ENCODE measurements at regions not wholly inside any gene's neighbourhood (a gene's known extent, or its start where the extent isn't known, plus 50 kb on each side); places are given as distances from the start of the nearest gene placed in this dataset.
A peak's percentile ranks its signal among the peaks of the same experiment; 100 is the strongest.

DNA sequence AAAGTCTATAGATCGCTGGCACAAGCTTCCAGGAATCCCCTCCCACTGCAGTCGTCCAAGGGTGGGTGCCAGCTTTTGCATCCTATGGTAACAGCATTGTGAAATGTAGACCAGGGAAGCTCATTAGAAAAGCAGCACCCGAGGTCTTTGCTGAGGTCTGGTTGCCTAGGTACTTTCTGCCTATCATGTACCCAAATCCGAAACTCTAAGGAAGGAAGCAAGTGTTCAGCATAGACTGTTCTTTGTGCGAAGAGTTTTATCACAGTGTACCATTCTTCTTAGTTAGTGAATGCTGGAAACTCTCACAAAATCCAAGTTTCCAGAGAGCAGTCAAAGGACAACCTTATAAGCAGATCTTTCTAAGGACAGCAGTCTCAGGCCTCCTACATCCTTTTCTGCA, 1532.7 kb upstream of the TMEM132C start (continued):
- TF ChIP-seq, protein P1, sequence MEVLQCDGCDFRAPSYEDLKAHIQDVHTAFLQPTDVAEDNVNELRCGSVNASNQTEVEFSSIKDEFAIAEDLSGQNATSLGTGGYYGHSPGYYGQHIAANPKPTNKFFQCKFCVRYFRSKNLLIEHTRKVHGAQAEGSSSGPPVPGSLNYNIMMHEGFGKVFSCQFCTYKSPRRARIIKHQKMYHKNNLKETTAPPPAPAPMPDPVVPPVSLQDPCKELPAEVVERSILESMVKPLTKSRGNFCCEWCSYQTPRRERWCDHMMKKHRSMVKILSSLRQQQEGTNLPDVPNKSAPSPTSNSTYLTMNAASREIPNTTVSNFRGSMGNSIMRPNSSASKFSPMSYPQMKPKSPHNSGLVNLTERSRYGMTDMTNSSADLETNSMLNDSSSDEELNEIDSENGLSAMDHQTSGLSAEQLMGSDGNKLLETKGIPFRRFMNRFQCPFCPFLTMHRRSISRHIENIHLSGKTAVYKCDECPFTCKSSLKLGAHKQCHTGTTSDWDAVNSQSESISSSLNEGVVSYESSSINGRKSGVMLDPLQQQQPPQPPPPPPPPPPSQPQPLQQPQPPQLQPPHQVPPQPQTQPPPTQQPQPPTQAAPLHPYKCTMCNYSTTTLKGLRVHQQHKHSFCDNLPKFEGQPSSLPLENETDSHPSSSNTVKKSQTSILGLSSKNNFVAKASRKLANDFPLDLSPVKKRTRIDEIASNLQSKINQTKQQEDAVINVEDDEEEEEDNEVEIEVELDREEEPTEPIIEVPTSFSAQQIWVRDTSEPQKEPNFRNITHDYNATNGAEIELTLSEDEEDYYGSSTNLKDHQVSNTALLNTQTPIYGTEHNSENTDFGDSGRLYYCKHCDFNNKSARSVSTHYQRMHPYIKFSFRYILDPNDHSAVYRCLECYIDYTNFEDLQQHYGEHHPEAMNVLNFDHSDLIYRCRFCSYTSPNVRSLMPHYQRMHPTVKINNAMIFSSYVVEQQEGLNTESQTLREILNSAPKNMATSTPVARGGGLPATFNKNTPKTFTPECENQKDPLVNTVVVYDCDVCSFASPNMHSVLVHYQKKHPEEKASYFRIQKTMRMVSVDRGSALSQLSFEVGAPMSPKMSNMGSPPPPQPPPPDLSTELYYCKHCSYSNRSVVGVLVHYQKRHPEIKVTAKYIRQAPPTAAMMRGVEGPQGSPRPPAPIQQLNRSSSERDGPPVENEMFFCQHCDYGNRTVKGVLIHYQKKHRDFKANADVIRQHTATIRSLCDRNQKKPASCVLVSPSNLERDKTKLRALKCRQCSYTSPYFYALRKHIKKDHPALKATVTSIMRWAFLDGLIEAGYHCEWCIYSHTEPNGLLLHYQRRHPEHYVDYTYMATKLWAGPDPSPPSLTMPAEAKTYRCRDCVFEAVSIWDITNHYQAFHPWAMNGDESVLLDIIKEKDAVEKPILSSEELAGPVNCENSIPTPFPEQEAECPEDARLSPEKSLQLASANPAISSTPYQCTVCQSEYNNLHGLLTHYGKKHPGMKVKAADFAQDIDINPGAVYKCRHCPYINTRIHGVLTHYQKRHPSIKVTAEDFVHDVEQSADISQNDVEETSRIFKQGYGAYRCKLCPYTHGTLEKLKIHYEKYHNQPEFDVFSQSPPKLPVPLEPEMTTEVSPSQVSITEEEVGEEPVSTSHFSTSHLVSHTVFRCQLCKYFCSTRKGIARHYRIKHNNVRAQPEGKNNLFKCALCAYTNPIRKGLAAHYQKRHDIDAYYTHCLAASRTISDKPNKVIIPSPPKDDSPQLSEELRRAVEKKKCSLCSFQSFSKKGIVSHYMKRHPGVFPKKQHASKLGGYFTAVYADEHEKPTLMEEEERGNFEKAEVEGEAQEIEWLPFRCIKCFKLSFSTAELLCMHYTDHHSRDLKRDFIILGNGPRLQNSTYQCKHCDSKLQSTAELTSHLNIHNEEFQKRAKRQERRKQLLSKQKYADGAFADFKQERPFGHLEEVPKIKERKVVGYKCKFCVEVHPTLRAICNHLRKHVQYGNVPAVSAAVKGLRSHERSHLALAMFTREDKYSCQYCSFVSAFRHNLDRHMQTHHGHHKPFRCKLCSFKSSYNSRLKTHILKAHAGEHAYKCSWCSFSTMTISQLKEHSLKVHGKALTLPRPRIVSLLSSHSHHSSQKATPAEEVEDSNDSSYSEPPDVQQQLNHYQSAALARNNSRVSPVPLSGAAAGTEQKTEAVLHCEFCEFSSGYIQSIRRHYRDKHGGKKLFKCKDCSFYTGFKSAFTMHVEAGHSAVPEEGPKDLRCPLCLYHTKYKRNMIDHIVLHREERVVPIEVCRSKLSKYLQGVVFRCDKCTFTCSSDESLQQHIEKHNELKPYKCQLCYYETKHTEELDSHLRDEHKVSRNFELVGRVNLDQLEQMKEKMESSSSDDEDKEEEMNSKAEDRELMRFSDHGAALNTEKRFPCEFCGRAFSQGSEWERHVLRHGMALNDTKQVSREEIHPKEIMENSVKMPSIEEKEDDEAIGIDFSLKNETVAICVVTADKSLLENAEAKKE (CRISPR knock-in tag; IDR thresholded peaks at IDR 0.05): no peak
- TF ChIP-seq, protein P2, sequence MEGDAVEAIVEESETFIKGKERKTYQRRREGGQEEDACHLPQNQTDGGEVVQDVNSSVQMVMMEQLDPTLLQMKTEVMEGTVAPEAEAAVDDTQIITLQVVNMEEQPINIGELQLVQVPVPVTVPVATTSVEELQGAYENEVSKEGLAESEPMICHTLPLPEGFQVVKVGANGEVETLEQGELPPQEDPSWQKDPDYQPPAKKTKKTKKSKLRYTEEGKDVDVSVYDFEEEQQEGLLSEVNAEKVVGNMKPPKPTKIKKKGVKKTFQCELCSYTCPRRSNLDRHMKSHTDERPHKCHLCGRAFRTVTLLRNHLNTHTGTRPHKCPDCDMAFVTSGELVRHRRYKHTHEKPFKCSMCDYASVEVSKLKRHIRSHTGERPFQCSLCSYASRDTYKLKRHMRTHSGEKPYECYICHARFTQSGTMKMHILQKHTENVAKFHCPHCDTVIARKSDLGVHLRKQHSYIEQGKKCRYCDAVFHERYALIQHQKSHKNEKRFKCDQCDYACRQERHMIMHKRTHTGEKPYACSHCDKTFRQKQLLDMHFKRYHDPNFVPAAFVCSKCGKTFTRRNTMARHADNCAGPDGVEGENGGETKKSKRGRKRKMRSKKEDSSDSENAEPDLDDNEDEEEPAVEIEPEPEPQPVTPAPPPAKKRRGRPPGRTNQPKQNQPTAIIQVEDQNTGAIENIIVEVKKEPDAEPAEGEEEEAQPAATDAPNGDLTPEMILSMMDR (conservative IDR thresholded peaks at IDR 0.05; ENCODE audit: low read depth in 2 of 2): no peak

DNA sequence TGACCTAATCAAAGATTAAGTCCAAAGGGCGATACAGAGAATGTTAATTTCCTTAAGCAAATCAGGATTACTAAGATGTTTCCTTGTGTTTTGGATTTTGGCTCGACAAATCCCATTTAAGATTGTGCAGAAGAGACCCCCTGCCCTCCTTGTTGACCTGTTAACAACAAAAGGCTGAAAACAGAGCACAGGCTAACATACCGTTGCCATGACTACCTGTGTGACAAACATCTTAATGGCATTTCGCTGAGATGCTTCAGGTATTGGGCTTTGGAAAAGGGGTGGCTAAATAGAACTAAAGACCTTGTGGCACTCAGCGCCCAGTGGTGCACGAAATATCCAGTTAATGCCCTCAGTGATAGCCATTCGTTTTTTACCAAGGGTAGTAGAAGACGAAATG, 1532.3 kb upstream of the TMEM132C start:
- ATAC-seq (no peak), DNase-seq (ENCODE audit: low spot score) (peak; percentile 48)
- no peaks in the 10 kb centered on the region for H3K36me3 ChIP-seq (ENCODE audit: insufficient read depth)
- H3F3A ChIP-seq (replicated peaks; ENCODE audit: low read depth): no peaks in the 10 kb centered on the region
- H4K20me1 ChIP-seq (replicated peaks; ENCODE audit: insufficient read depth): no peaks in the 10 kb centered on the region
- no peak overlapping the region for H3K27ac ChIP-seq (ENCODE audit: low read depth)
- no peaks in the 10 kb centered on the region for H3K27me3 ChIP-seq (ENCODE audit: insufficient read depth)
- no peaks in the 10 kb centered on the region for H3K9me2 ChIP-seq (ENCODE audit: insufficient read depth)
- Mint-ChIP-seq H3K27ac (no peak overlapping the region), H3K27me3 (ENCODE audit: insufficient read depth, low read depth, poor library complexity) (peaks cover 2% of the 10 kb centered on the region), H3K9me3 (peaks cover 99% of the 10 kb centered on the region), H3K36me3 (ENCODE audit: low read depth) (peaks cover 38% of the 10 kb centered on the region), H3K4me3 (no peak overlapping the region), H3K4me1 (no peaks in the 10 kb centered on the region)
- no peaks in the 10 kb centered on the region for H3K4me1 ChIP-seq (ENCODE audit: insufficient read depth)
- no peak overlapping the region for H2AFZ ChIP-seq
- H3K4me2 ChIP-seq: no peak overlapping the region
- H3K4me3 ChIP-seq: no peak overlapping the region
- no peaks in the 10 kb centered on the region for H3K79me2 ChIP-seq (replicated peaks; ENCODE audit: insufficient read depth)
- no peak for TF ChIP-seq POLR2AphosphoS5 (IDR thresholded peaks at IDR 0.05; ENCODE audit: low read depth)
- TF ChIP-seq EZH2phosphoT487 (IDR thresholded peaks at IDR 0.05; ENCODE audit: unreplicated experiment): no peak
- TF ChIP-seq EZH2 (IDR thresholded peaks at IDR 0.05; ENCODE audit: low read depth, unreplicated experiment): no peak
- TF ChIP-seq JUNB (IDR thresholded peaks at IDR 0.05; ENCODE audit: unreplicated experiment): no peak
- no peak for TF ChIP-seq STAT1 (IDR thresholded peaks at IDR 0.05; ENCODE audit: unreplicated experiment)
- TF ChIP-seq, protein P3, sequence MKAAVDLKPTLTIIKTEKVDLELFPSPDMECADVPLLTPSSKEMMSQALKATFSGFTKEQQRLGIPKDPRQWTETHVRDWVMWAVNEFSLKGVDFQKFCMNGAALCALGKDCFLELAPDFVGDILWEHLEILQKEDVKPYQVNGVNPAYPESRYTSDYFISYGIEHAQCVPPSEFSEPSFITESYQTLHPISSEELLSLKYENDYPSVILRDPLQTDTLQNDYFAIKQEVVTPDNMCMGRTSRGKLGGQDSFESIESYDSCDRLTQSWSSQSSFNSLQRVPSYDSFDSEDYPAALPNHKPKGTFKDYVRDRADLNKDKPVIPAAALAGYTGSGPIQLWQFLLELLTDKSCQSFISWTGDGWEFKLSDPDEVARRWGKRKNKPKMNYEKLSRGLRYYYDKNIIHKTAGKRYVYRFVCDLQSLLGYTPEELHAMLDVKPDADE (IDR thresholded peaks at IDR 0.05): no peak
- no peak for TF ChIP-seq CREB1 (CRISPR knock-in tag; IDR thresholded peaks at IDR 0.05; ENCODE audit: low read depth)
- TF ChIP-seq, protein P2 (conservative IDR thresholded peaks at IDR 0.05; ENCODE audit: low read depth in 2 of 2): no peak
- TF ChIP-seq, protein P4, sequence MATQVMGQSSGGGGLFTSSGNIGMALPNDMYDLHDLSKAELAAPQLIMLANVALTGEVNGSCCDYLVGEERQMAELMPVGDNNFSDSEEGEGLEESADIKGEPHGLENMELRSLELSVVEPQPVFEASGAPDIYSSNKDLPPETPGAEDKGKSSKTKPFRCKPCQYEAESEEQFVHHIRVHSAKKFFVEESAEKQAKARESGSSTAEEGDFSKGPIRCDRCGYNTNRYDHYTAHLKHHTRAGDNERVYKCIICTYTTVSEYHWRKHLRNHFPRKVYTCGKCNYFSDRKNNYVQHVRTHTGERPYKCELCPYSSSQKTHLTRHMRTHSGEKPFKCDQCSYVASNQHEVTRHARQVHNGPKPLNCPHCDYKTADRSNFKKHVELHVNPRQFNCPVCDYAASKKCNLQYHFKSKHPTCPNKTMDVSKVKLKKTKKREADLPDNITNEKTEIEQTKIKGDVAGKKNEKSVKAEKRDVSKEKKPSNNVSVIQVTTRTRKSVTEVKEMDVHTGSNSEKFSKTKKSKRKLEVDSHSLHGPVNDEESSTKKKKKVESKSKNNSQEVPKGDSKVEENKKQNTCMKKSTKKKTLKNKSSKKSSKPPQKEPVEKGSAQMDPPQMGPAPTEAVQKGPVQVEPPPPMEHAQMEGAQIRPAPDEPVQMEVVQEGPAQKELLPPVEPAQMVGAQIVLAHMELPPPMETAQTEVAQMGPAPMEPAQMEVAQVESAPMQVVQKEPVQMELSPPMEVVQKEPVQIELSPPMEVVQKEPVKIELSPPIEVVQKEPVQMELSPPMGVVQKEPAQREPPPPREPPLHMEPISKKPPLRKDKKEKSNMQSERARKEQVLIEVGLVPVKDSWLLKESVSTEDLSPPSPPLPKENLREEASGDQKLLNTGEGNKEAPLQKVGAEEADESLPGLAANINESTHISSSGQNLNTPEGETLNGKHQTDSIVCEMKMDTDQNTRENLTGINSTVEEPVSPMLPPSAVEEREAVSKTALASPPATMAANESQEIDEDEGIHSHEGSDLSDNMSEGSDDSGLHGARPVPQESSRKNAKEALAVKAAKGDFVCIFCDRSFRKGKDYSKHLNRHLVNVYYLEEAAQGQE (IDR thresholded peaks at IDR 0.05; ENCODE audit: unreplicated experiment): no peak
- no peak for TF ChIP-seq ZNF114 (CRISPR knock-in tag; IDR thresholded peaks at IDR 0.05)
